Neural cell (in vitro differentiated cells): ENCODE measurements at regions not wholly inside any gene's neighbourhood (a gene's known extent, or its start where the extent isn't known, plus 50 kb on each side); places are given as distances from the start of the nearest gene placed in this dataset.

Experiments used
- EP300 ChIP-seq: fragments of 450-650 bp; conservative IDR thresholded peaks from 2 replicates; pipeline ENCODE4 v1.6.1; 2014; ENCODE audit warnings: antibody characterized with exemption, mild to moderate bottlenecking, moderate library complexity; ENCODE audit not compliant: poor library complexity, severe bottlenecking
- EZH2 ChIP-seq: fragments of 200-600, 300-800 bp; shearing (Covaris generic), sonication (generic); IDR thresholded peaks from 2 replicates; pipeline ENCODE4 v1.6.1; 2014; ENCODE audit warnings: antibody characterized with exemption, low read length, borderline replicate concordance, mild to moderate bottlenecking; ENCODE audit not compliant: insufficient read depth, poor library complexity, severe bottlenecking
- MXI1 ChIP-seq: fragments of 450-650 bp; conservative IDR thresholded peaks from 2 replicates; pipeline ENCODE4 v1.6.1; 2014; ENCODE audit warnings: antibody characterized with exemption, mild to moderate bottlenecking; ENCODE audit not compliant: poor library complexity, severe bottlenecking
- POLR2AphosphoS5 ChIP-seq: IDR thresholded peaks from 2 replicates; pipeline ENCODE4 v1.6.1; 2012
- RAD21 ChIP-seq: fragments of 450-650 bp; conservative IDR thresholded peaks from 2 replicates; pipeline ENCODE4 v1.6.1; 2014; ENCODE audit warnings: antibody characterized with exemption, mild to moderate bottlenecking, moderate library complexity
- SMC3 ChIP-seq: fragments of 450-650 bp; conservative IDR thresholded peaks from 2 replicates; pipeline ENCODE4 v1.6.1; 2014; ENCODE audit warnings: antibody characterized with exemption, mild to moderate bottlenecking, moderate library complexity; ENCODE audit not compliant: poor library complexity
- TAF1 ChIP-seq: IDR thresholded peaks from 2 replicates; pipeline ENCODE4 v1.6.1; 2012; ENCODE audit warnings: low read depth
- TF ChIP-seq, protein P1 (sequence below): fragments of 450-650 bp; IDR thresholded peaks from 2 replicates; pipeline ENCODE4 v1.5.1; 2014; ENCODE audit warnings: antibody characterized with exemption, mild to moderate bottlenecking, moderate library complexity; ENCODE audit not compliant: poor library complexity, severe bottlenecking
- TF ChIP-seq, protein P2 (sequence below): IDR thresholded peaks from 2 replicates; pipeline ENCODE4 v1.6.1; 2012; ENCODE audit warnings: borderline replicate concordance

DNA sequence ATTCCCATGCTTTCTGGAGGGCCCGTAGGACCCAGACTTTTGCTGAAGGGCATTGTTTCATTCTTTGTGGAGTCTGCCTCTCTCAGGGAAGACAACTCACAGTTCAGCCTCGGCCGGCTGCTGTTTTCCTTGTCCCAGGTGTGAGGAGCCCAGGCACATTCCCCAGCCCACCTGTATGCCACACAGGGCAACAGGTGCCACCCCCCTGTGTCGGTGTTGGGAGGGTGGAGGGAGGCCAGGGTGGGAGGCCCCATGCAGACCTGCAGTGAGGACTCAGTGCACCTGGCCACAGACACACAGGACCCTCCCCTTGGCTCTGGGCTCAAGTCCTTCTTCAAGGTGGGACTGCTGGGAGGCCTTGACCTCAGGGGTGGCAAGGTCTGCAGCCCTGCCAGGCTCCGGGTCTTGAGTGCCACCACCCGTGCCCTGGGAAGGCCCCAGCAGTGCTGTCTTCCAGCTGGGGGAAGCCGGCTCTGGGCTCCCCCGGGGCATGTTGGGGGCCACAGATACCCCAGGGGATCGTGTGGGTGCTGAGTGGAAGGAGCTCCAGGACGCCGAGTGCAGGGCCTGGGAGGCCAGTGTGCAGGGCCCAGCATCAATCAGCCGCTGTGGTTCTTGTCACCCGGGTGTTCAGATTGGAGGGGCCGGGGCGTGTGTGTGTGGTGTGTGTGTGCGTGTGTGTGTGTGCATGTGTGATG lies 1286.1 kb downstream of the BRD1 start:
- TF ChIP-seq, protein P1, sequence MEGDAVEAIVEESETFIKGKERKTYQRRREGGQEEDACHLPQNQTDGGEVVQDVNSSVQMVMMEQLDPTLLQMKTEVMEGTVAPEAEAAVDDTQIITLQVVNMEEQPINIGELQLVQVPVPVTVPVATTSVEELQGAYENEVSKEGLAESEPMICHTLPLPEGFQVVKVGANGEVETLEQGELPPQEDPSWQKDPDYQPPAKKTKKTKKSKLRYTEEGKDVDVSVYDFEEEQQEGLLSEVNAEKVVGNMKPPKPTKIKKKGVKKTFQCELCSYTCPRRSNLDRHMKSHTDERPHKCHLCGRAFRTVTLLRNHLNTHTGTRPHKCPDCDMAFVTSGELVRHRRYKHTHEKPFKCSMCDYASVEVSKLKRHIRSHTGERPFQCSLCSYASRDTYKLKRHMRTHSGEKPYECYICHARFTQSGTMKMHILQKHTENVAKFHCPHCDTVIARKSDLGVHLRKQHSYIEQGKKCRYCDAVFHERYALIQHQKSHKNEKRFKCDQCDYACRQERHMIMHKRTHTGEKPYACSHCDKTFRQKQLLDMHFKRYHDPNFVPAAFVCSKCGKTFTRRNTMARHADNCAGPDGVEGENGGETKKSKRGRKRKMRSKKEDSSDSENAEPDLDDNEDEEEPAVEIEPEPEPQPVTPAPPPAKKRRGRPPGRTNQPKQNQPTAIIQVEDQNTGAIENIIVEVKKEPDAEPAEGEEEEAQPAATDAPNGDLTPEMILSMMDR: no peak
- TF ChIP-seq EP300: no peak
- TF ChIP-seq EZH2: no peak
- TF ChIP-seq POLR2AphosphoS5: no peak
- TF ChIP-seq RAD21: no peak
- TF ChIP-seq, protein P2, sequence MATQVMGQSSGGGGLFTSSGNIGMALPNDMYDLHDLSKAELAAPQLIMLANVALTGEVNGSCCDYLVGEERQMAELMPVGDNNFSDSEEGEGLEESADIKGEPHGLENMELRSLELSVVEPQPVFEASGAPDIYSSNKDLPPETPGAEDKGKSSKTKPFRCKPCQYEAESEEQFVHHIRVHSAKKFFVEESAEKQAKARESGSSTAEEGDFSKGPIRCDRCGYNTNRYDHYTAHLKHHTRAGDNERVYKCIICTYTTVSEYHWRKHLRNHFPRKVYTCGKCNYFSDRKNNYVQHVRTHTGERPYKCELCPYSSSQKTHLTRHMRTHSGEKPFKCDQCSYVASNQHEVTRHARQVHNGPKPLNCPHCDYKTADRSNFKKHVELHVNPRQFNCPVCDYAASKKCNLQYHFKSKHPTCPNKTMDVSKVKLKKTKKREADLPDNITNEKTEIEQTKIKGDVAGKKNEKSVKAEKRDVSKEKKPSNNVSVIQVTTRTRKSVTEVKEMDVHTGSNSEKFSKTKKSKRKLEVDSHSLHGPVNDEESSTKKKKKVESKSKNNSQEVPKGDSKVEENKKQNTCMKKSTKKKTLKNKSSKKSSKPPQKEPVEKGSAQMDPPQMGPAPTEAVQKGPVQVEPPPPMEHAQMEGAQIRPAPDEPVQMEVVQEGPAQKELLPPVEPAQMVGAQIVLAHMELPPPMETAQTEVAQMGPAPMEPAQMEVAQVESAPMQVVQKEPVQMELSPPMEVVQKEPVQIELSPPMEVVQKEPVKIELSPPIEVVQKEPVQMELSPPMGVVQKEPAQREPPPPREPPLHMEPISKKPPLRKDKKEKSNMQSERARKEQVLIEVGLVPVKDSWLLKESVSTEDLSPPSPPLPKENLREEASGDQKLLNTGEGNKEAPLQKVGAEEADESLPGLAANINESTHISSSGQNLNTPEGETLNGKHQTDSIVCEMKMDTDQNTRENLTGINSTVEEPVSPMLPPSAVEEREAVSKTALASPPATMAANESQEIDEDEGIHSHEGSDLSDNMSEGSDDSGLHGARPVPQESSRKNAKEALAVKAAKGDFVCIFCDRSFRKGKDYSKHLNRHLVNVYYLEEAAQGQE: no peak
- TF ChIP-seq TAF1: no peak
- TF ChIP-seq MXI1: no peak
- TF ChIP-seq SMC3: no peak
